ENCODE measurements at regions not wholly inside any gene's neighbourhood (a gene's known extent, or its start where the extent isn't known, plus 50 kb on each side); places are given as distances from the start of the nearest gene placed in this dataset.

- no peaks in the 10 kb centered on the region for H3K9me3 ChIP-seq (ENCODE audit: control insufficient read depth in 2 of 2, low read length in 2 of 2)
- no peaks in the 10 kb centered on the region for H3K36me3 ChIP-seq (ENCODE audit: control insufficient read depth in 2 of 2, insufficient read depth in 2 of 2, low read length in 2 of 2)
- no peaks in the 10 kb centered on the region for H3K4me1 ChIP-seq (ENCODE audit: control insufficient read depth, insufficient read depth, low read length)
- H3K9ac ChIP-seq (ENCODE audit: low read length in 2 of 2) = no peak overlapping the region
- H3K4me3 ChIP-seq (ENCODE audit: low read length in 2 of 2) = no peak overlapping the region
- H3K27ac ChIP-seq (ENCODE audit: low read length) = no peak overlapping the region
- no peaks in the 10 kb centered on the region for H3K27me3 ChIP-seq (ENCODE audit: control insufficient read depth in 1 of 2, insufficient read depth in 2 of 2, low read length in 2 of 2)
Observed at GRCh38 chr2:226116346-226116745, 683.3 kb downstream of the IRS1 start.

GRCh38 chr2:226115832-226116200, 683.8 kb downstream of the IRS1 start:
- H3K4me1 ChIP-seq (ENCODE audit: control insufficient read depth, insufficient read depth, low read length) = no peaks in the 10 kb centered on the region
- no peak overlapping the region for H3K9ac ChIP-seq (ENCODE audit: low read length in 2 of 2)
- H3K36me3 ChIP-seq (ENCODE audit: control insufficient read depth in 2 of 2, insufficient read depth in 2 of 2, low read length in 2 of 2) = no peaks in the 10 kb centered on the region
- no peaks in the 10 kb centered on the region for H3K27me3 ChIP-seq (ENCODE audit: control insufficient read depth in 1 of 2, insufficient read depth in 2 of 2, low read length in 2 of 2)
- H3K4me3 ChIP-seq (ENCODE audit: low read length in 2 of 2) = no peak overlapping the region
- H3K9me3 ChIP-seq (ENCODE audit: control insufficient read depth in 2 of 2, low read length in 2 of 2) = no peaks in the 10 kb centered on the region
- H3K27ac ChIP-seq (ENCODE audit: low read length) = no peak overlapping the region

- Histone ChIP-seq H3K36me3 (ENCODE audit: control insufficient read depth in 2 of 2, insufficient read depth in 2 of 2, low read length in 2 of 2) (no peaks in the 10 kb centered on the region), H3K9ac (ENCODE audit: low read length in 2 of 2) (no peak overlapping the region), H3K4me3 (ENCODE audit: low read length in 2 of 2) (no peak overlapping the region), H3K27me3 (ENCODE audit: control insufficient read depth in 1 of 2, insufficient read depth in 2 of 2, low read length in 2 of 2) (no peaks in the 10 kb centered on the region), H3K9me3 (ENCODE audit: control insufficient read depth in 2 of 2, low read length in 2 of 2) (no peaks in the 10 kb centered on the region), H3K4me1 (ENCODE audit: control insufficient read depth, insufficient read depth, low read length) (no peaks in the 10 kb centered on the region), H3K27ac (ENCODE audit: low read length) (no peak overlapping the region)
Observed at GRCh38 chr2:226115102-226115831, 684.4 kb downstream of the IRS1 start.

GRCh38 chr2:226114436-226114835, 685.2 kb downstream of the IRS1 start:
- H3K4me1 ChIP-seq (ENCODE audit: control insufficient read depth, insufficient read depth, low read length) = no peaks in the 10 kb centered on the region
- no peaks in the 10 kb centered on the region for H3K36me3 ChIP-seq (ENCODE audit: control insufficient read depth in 2 of 2, insufficient read depth in 2 of 2, low read length in 2 of 2)
- H3K9me3 ChIP-seq (ENCODE audit: control insufficient read depth in 2 of 2, low read length in 2 of 2) = no peaks in the 10 kb centered on the region
- H3K9ac ChIP-seq (ENCODE audit: low read length in 2 of 2) = no peak overlapping the region
- H3K27ac ChIP-seq (ENCODE audit: low read length) = no peak overlapping the region
- no peaks in the 10 kb centered on the region for H3K27me3 ChIP-seq (ENCODE audit: control insufficient read depth in 1 of 2, insufficient read depth in 2 of 2, low read length in 2 of 2)
- H3K4me3 ChIP-seq (ENCODE audit: low read length in 2 of 2) = no peak overlapping the region

- no peaks in the 10 kb centered on the region for H3K4me1 ChIP-seq (ENCODE audit: control insufficient read depth, insufficient read depth, low read length)
- no peaks in the 10 kb centered on the region for H3K9me3 ChIP-seq (ENCODE audit: control insufficient read depth in 2 of 2, low read length in 2 of 2)
- H3K36me3 ChIP-seq (ENCODE audit: control insufficient read depth in 2 of 2, insufficient read depth in 2 of 2, low read length in 2 of 2) = no peaks in the 10 kb centered on the region
- H3K27ac ChIP-seq (ENCODE audit: low read length) = no peak overlapping the region
- no peak overlapping the region for H3K9ac ChIP-seq (ENCODE audit: low read length in 2 of 2)
- no peaks in the 10 kb centered on the region for H3K27me3 ChIP-seq (ENCODE audit: control insufficient read depth in 1 of 2, insufficient read depth in 2 of 2, low read length in 2 of 2)
- no peak overlapping the region for H3K4me3 ChIP-seq (ENCODE audit: low read length in 2 of 2)
Observed at GRCh38 chr2:226098861-226099745, 699.6 kb downstream of the NYAP2 start.

GRCh38 chr2:226095058-226095457, 695.5 kb downstream of the NYAP2 start:
- Histone ChIP-seq H3K27me3 (ENCODE audit: control insufficient read depth in 1 of 2, insufficient read depth in 2 of 2, low read length in 2 of 2) (no peaks in the 10 kb centered on the region), H3K36me3 (ENCODE audit: control insufficient read depth in 2 of 2, insufficient read depth in 2 of 2, low read length in 2 of 2) (no peaks in the 10 kb centered on the region), H3K9ac (ENCODE audit: low read length in 2 of 2) (no peak overlapping the region), H3K4me3 (ENCODE audit: low read length in 2 of 2) (no peak overlapping the region), H3K27ac (ENCODE audit: low read length) (no peak overlapping the region), H3K9me3 (ENCODE audit: control insufficient read depth in 2 of 2, low read length in 2 of 2) (peaks cover 0 to 5% of the 10 kb centered on the region in 2 donors), H3K4me1 (ENCODE audit: control insufficient read depth, insufficient read depth, low read length) (no peaks in the 10 kb centered on the region)

GRCh38 chr2:226093364-226093763, 693.9 kb downstream of the NYAP2 start:
- no peak overlapping the region for H3K4me3 ChIP-seq (ENCODE audit: low read length in 2 of 2)
- no peak overlapping the region for H3K27ac ChIP-seq (ENCODE audit: low read length)

GRCh38 chr2:226088366-226088674, 688.8 kb downstream of the NYAP2 start:
- Histone ChIP-seq H3K4me3 (ENCODE audit: low read length in 2 of 2) (no peak overlapping the region), H3K9ac (ENCODE audit: low read length in 2 of 2) (no peak overlapping the region), H3K27me3 (ENCODE audit: control insufficient read depth in 1 of 2, insufficient read depth in 2 of 2, low read length in 2 of 2) (no peaks in the 10 kb centered on the region), H3K27ac (ENCODE audit: low read length) (no peak overlapping the region), H3K4me1 (ENCODE audit: control insufficient read depth, insufficient read depth, low read length) (no peaks in the 10 kb centered on the region), H3K9me3 (ENCODE audit: control insufficient read depth in 2 of 2, low read length in 2 of 2) (peaks cover 0 to 3% of the 10 kb centered on the region in 2 donors), H3K36me3 (ENCODE audit: control insufficient read depth in 2 of 2, insufficient read depth in 2 of 2, low read length in 2 of 2) (no peaks in the 10 kb centered on the region)

More at GRCh38 chr2:226093364-226093763, 693.9 kb downstream of the NYAP2 start:
- Histone ChIP-seq H3K9me3 (ENCODE audit: control insufficient read depth in 2 of 2, low read length in 2 of 2) (peaks cover 0 to 5% of the 10 kb centered on the region in 2 donors), H3K9ac (ENCODE audit: low read length in 2 of 2) (no peak overlapping the region), H3K27me3 (ENCODE audit: control insufficient read depth in 1 of 2, insufficient read depth in 2 of 2, low read length in 2 of 2) (no peaks in the 10 kb centered on the region), H3K36me3 (ENCODE audit: control insufficient read depth in 2 of 2, insufficient read depth in 2 of 2, low read length in 2 of 2) (no peaks in the 10 kb centered on the region), H3K4me1 (ENCODE audit: control insufficient read depth, insufficient read depth, low read length) (no peaks in the 10 kb centered on the region)

GRCh38 chr2:226087505-226088365, 688.2 kb downstream of the NYAP2 start:
- Histone ChIP-seq H3K27me3 (ENCODE audit: control insufficient read depth in 1 of 2, insufficient read depth in 2 of 2, low read length in 2 of 2) (no peaks in the 10 kb centered on the region), H3K36me3 (ENCODE audit: control insufficient read depth in 2 of 2, insufficient read depth in 2 of 2, low read length in 2 of 2) (no peaks in the 10 kb centered on the region), H3K9me3 (ENCODE audit: control insufficient read depth in 2 of 2, low read length in 2 of 2) (no peaks in the 10 kb centered on the region), H3K4me3 (ENCODE audit: low read length in 2 of 2) (no peak overlapping the region), H3K9ac (ENCODE audit: low read length in 2 of 2) (no peak overlapping the region), H3K4me1 (ENCODE audit: control insufficient read depth, insufficient read depth, low read length) (no peaks in the 10 kb centered on the region), H3K27ac (ENCODE audit: low read length) (no peak overlapping the region)

- Histone ChIP-seq H3K27ac (ENCODE audit: low read length) (no peak overlapping the region), H3K9me3 (ENCODE audit: control insufficient read depth in 2 of 2, low read length in 2 of 2) (no peaks in the 10 kb centered on the region), H3K4me1 (ENCODE audit: control insufficient read depth, insufficient read depth, low read length) (no peaks in the 10 kb centered on the region), H3K27me3 (ENCODE audit: control insufficient read depth in 1 of 2, insufficient read depth in 2 of 2, low read length in 2 of 2) (no peaks in the 10 kb centered on the region), H3K9ac (ENCODE audit: low read length in 2 of 2) (no peak overlapping the region), H3K4me3 (ENCODE audit: low read length in 2 of 2) (no peak overlapping the region), H3K36me3 (ENCODE audit: control insufficient read depth in 2 of 2, insufficient read depth in 2 of 2, low read length in 2 of 2) (no peaks in the 10 kb centered on the region)
Observed at GRCh38 chr2:226087051-226087450, 687.5 kb downstream of the NYAP2 start.
